Endothelial cell of umbilical vein (primary cell): ENCODE measurements at regions not wholly inside any gene's neighbourhood (a gene's known extent, or its start where the extent isn't known, plus 50 kb on each side); places are given as distances from the start of the nearest gene placed in this dataset.

ENCODE experiments used
- BruUV-seq: library from RNA; stranded (reverse); fragments of 400-500 nt; replicated peaks from 2 replicates; lab custom pipeline; 2021; lab: Mats Ljungman, UMichigan
- CTCF ChIA-PET: fragments of 300-600, 350-600 bp; sonication (Branson Sonifier 250); formaldehyde crosslinking; loops from one replicate; lab custom pipeline; 2021; ENCODE audit warnings: antibody characterized with exemption, inconsistent platforms; lab: Charles Lee
- POLR2A ChIA-PET: fragments of 300-600, 350-600 bp; sonication (Branson Sonifier 250); formaldehyde crosslinking; loops from one replicate; lab custom pipeline; 2021; ENCODE audit warnings: antibody characterized with exemption, inconsistent platforms; lab: Charles Lee
- DNase-seq: peaks from one replicate; pipeline ENCODE4 v3.0.0-alpha.2; 2011; ENCODE audit warnings: low read depth, low spot score
- FAIRE-seq: peaks from 2 replicates; lab custom pipeline; 2011; peaks lifted over from hg19 to GRCh38; lab: Jason Lieb, UNC
- H2AFZ ChIP-seq: 2 replicates; pipeline ENCODE4 v1.6.0; 2012; ENCODE audit warnings: low read depth, low read length, control low read depth, inconsistent platforms
- H3K27ac ChIP-seq: 2 replicates; pipeline ENCODE4 v1.5.1; 2011; ENCODE audit warnings: low read depth, mild to moderate bottlenecking, control low read depth, low read length, moderate library complexity; ENCODE audit not compliant: insufficient read depth
- H3K27me3 ChIP-seq, 2 experiments: 2 replicates each; pipeline versions ENCODE4 v1.6.0 to v1.6.1; 2011; ENCODE audit warnings: low read length in 2 of 2, mixed read lengths in 1 of 2; ENCODE audit not compliant: control insufficient read depth in 2 of 2, insufficient read depth in 2 of 2
- H3K36me3 ChIP-seq, 2 experiments: 2 replicates in 1 of 2; 3 replicates in 1 of 2; pipeline ENCODE4 v1.5.1; 2011; ENCODE audit warnings: low read length in 2 of 2, mild to moderate bottlenecking in 1 of 2, moderate library complexity in 1 of 2; ENCODE audit not compliant: control insufficient read depth in 2 of 2, insufficient read depth in 2 of 2; ENCODE audit errors: extremely low read depth in 1 of 2
- H3K4me1 ChIP-seq: 3 replicates; pipeline ENCODE4 v1.5.1; 2011; ENCODE audit warnings: mild to moderate bottlenecking, low read length; ENCODE audit not compliant: control insufficient read depth, insufficient read depth; ENCODE audit errors: extremely low read depth
- H3K4me2 ChIP-seq: 2 replicates; pipeline ENCODE4 v1.6.1; 2011; ENCODE audit warnings: low read length, control low read depth, mixed read lengths; ENCODE audit not compliant: insufficient read depth
- H3K4me3 ChIP-seq, 3 experiments: fragments of 200-600 bp in 1 of 3; sonication (generic), shearing (Covaris generic) in 1 of 3; replicated peaks in 1 of 3; 2 replicates each; pipeline ENCODE4 v1.5.1; 2011 to 2016; ENCODE audit warnings: control low read depth in 3 of 3, low read length in 3 of 3, mild to moderate bottlenecking in 2 of 3, inconsistent platforms in 1 of 3, low read depth in 1 of 3, moderate library complexity in 1 of 3; ENCODE audit not compliant: insufficient read depth in 1 of 3
- H3K79me2 ChIP-seq: 2 replicates; pipeline ENCODE4 v1.6.0; 2012; ENCODE audit warnings: low read length, inconsistent platforms; ENCODE audit not compliant: control insufficient read depth, insufficient read depth
- H3K9ac ChIP-seq: replicated peaks from 2 replicates; pipeline ENCODE3; 2011; ENCODE audit warnings: low read length, control low read depth; ENCODE audit not compliant: insufficient read depth; ENCODE audit errors: extremely low read depth
- H3K9me1 ChIP-seq: replicated peaks from 3 replicates; pipeline ENCODE4 v1.6.0; 2011; ENCODE audit warnings: mild to moderate bottlenecking, low read length; ENCODE audit not compliant: control insufficient read depth, insufficient read depth; ENCODE audit errors: extremely low read depth
- H3K9me3 ChIP-seq: replicated peaks from 2 replicates; pipeline ENCODE4 v1.5.1; 2012; ENCODE audit warnings: low read length, inconsistent platforms; ENCODE audit not compliant: control insufficient read depth, insufficient read depth
- H4K20me1 ChIP-seq: replicated peaks from 2 replicates; pipeline ENCODE3; 2011; ENCODE audit warnings: mild to moderate bottlenecking, low read length; ENCODE audit not compliant: control insufficient read depth, insufficient read depth; ENCODE audit errors: extremely low read depth
- CTCF ChIP-seq, 2 donors: IDR thresholded peaks; 1 replicate in 1 of 2; 2 replicates in 1 of 2; pipeline ENCODE4 v1.5.1; 2011; ENCODE audit warnings: low read length in 2 of 2, mild to moderate bottlenecking in 2 of 2, moderate library complexity in 2 of 2, control low read depth in 1 of 2, inconsistent platforms in 1 of 2, low read depth in 1 of 2; ENCODE audit not compliant: insufficient read depth in 1 of 2; ENCODE audit errors: extremely low read depth in 1 of 2
- EZH2 ChIP-seq: IDR thresholded peaks from 2 replicates; pipeline ENCODE4 v1.6.1; 2012; ENCODE audit warnings: borderline replicate concordance, low read depth, mild to moderate bottlenecking, moderate library complexity, low read length, inconsistent platforms; ENCODE audit not compliant: severe bottlenecking
- FOS ChIP-seq: IDR thresholded peaks from 2 replicates; pipeline ENCODE4 v1.6.1; 2011; ENCODE audit warnings: mild to moderate bottlenecking, low read length, moderate library complexity, borderline replicate concordance; ENCODE audit not compliant: insufficient read depth
- GATA2 ChIP-seq: IDR thresholded peaks from 2 replicates; pipeline ENCODE4 v1.7.0; 2011; ENCODE audit warnings: low read depth, mild to moderate bottlenecking, moderate library complexity, mixed read lengths, low read length; ENCODE audit not compliant: insufficient read length, insufficient read depth
- JUN ChIP-seq: IDR thresholded peaks from 2 replicates; pipeline ENCODE4 v1.6.1; 2011; ENCODE audit warnings: borderline replicate concordance, low read depth; ENCODE audit not compliant: insufficient read length, insufficient read depth
- MAX ChIP-seq: IDR thresholded peaks from 2 replicates; pipeline ENCODE4 v1.6.1; 2011; ENCODE audit not compliant: insufficient read depth, insufficient read length
- MYC ChIP-seq: IDR thresholded peaks from one replicate; pipeline ENCODE4 v1.6.1; 2011; ENCODE audit warnings: mild to moderate bottlenecking, low read depth, low read length
- POLR2A ChIP-seq: IDR thresholded peaks from 2 replicates; pipeline ENCODE4 v1.6.1; 2012; ENCODE audit warnings: low read depth, mild to moderate bottlenecking, control low read depth, low read length
- POLR2AphosphoS5 ChIP-seq: IDR thresholded peaks from 2 replicates; pipeline ENCODE4 v1.6.1; 2012; ENCODE audit warnings: low read depth, mild to moderate bottlenecking, control low read depth, low read length, moderate library complexity; ENCODE audit not compliant: insufficient read depth
- dilution Hi-C: fragments of 300-500 bp; cut with MboI; formaldehyde crosslinking; loops from one replicate; pipeline ENCODE4 v1.15.0; 2019; ENCODE audit warnings: low sequenced_read_pairs; ENCODE audit not compliant: extremely low pct_ligation_motif_present
- intact Hi-C: fragments of 100-400 bp; cut with micrococcal nuclease; formaldehyde crosslinking; loops from one replicate; pipeline ENCODE4 v1.10.0; 2022

GRCh38 chr3:191627064-191627463, 166.1 kb downstream of the PYDC2 start:
- Histone ChIP-seq H3K4me1 (no peaks in the 10 kb centered on the region), H3K4me3 (no peak overlapping the region), H3K9me3 (no peaks in the 10 kb centered on the region), H4K20me1 (no peaks in the 10 kb centered on the region), H2AFZ (no peak overlapping the region), H3K79me2 (no peaks in the 10 kb centered on the region), H3K4me2 (no peak overlapping the region), H3K9ac (no peak overlapping the region), H3K36me3 (no peaks in the 10 kb centered on the region), H3K27ac (no peak overlapping the region), H3K27me3 (no peaks in the 10 kb centered on the region), H3K9me1 (no peaks in the 10 kb centered on the region)
- no TSS peak for BruUV-seq
- TF ChIP-seq EZH2, result no peak
- TF ChIP-seq MYC, result no peak
- TF ChIP-seq FOS, result no peak
- no peak for TF ChIP-seq POLR2AphosphoS5
- TF ChIP-seq POLR2A, result no peak
- no peak for TF ChIP-seq GATA2
- no peak for TF ChIP-seq CTCF (IDR thresholded peaks at IDR 0.05; ENCODE audit: extremely low read depth in 1 of 2, insufficient read depth in 1 of 2, low read depth in 1 of 2, low read length in 2 of 2)
- TF ChIP-seq MAX, result no peak
- no peak for TF ChIP-seq JUN
- dilution Hi-C loops, result no loop called here
- FAIRE-seq (no peak), DNase-seq (no peak)
- ChIA-PET CTCF (no interaction called here), POLR2A (no interaction called here)
- intact Hi-C loops, result no loop called here
